ENCODE measurements at regions not wholly inside any gene's neighbourhood (a gene's known extent, or its start where the extent isn't known, plus 50 kb on each side); places are given as distances from the start of the nearest gene placed in this dataset.

- Histone ChIP-seq H3K27ac (ENCODE audit: low read depth in 1 of 2, low read length in 2 of 2) (no peak overlapping the region), H3K4me3 (ENCODE audit: low read length) (no peak overlapping the region), H3K9me3 (ENCODE audit: control insufficient read depth in 1 of 2, insufficient read depth in 1 of 2, low read length in 2 of 2) (no peaks in the 10 kb centered on the region), H3K4me1 (ENCODE audit: insufficient read depth, low read length) (no peaks in the 10 kb centered on the region), H3K27me3 (ENCODE audit: control insufficient read depth in 1 of 2, insufficient read depth in 2 of 2, low read length in 2 of 2) (no peaks in the 10 kb centered on the region), H3K36me3 (ENCODE audit: insufficient read depth, low read length) (no peaks in the 10 kb centered on the region)
- Mint-ChIP-seq H3K4me3 (no peak overlapping the region), H3K27ac (no peak overlapping the region), H3K9me3 (no peaks in the 10 kb centered on the region), H3K36me3 (ENCODE audit: low read depth) (no peaks in the 10 kb centered on the region), H3K27me3 (no peaks in the 10 kb centered on the region), H3K4me1 (ENCODE audit: low read depth) (no peaks in the 10 kb centered on the region)
- ChIA-PET CTCF (no interaction called here), POLR2A (no interaction called here)
- ATAC-seq (ENCODE audit: poor library complexity) (no peak), DNase-seq (no peak)
- TF ChIP-seq, protein P1, sequence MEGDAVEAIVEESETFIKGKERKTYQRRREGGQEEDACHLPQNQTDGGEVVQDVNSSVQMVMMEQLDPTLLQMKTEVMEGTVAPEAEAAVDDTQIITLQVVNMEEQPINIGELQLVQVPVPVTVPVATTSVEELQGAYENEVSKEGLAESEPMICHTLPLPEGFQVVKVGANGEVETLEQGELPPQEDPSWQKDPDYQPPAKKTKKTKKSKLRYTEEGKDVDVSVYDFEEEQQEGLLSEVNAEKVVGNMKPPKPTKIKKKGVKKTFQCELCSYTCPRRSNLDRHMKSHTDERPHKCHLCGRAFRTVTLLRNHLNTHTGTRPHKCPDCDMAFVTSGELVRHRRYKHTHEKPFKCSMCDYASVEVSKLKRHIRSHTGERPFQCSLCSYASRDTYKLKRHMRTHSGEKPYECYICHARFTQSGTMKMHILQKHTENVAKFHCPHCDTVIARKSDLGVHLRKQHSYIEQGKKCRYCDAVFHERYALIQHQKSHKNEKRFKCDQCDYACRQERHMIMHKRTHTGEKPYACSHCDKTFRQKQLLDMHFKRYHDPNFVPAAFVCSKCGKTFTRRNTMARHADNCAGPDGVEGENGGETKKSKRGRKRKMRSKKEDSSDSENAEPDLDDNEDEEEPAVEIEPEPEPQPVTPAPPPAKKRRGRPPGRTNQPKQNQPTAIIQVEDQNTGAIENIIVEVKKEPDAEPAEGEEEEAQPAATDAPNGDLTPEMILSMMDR (IDR thresholded peaks at IDR 0.05) = no peak
- intact Hi-C loops (cut with DNase I, micrococcal nuclease) = no loop called here
Measured at GRCh38 chr12:88371416-88372183, 208.7 kb downstream of the KITLG start.

DNA sequence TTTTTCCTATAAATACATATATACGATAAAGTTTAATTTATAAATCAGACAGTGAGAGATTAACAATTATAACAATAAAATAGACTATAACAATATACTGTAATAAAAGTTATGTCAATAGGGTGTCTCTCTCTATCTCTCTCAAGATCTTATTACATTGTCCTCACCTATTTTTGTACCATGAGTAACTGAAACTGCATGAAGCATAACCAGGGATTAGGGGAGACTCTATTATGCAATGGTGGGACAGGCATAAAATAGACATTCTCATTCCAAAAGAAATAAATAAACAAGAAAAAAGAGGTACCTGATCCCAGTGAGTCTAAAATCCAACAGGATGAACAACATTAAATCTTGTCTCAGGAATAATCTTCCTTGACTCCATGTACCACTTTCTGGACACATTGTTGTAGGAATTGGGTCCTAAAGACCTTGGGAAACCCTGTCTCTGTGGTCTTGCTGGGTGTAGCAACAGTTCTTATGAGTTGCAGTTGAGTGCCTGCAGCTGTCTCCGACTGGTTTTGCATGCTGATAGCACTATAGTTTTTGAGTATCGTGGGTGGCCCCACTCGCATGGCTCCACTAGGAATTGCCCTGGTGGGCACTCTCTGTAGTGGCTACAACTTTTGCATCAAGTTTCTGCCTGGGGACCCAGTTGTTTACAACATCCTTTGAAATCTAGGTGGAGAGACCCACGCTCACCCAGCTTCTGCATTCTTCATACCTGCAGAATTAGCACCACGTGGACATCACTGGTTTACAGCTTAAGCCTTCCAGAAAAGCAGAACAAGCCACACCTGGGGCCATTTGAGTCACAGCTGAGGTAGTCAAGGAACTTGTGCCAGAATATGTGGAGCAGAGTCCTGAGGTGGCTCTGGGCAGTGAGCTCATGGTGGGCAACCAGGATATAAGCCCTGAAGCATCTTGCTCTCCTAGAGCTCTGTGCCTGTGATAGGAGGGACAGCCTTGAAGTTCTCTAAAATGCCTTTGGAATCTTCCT, 204.7 kb downstream of the KITLG start:
- TF ChIP-seq, protein P1 (IDR thresholded peaks at IDR 0.05) = no peak
- H3K4me3 ChIP-seq (ENCODE audit: low read length) = no peak overlapping the region
- CTCF ChIA-PET = no interaction called here
- Mint-ChIP-seq H3K27me3 (no peaks in the 10 kb centered on the region), H3K36me3 (ENCODE audit: low read depth) (no peaks in the 10 kb centered on the region), H3K9me3 (no peaks in the 10 kb centered on the region), H3K4me3 (no peak overlapping the region), H3K27ac (no peak overlapping the region), H3K4me1 (ENCODE audit: low read depth) (no peaks in the 10 kb centered on the region)
- no peak overlapping the region for H3K27ac ChIP-seq (ENCODE audit: low read depth in 1 of 2, low read length in 2 of 2)
- no peaks in the 10 kb centered on the region for H3K4me1 ChIP-seq (ENCODE audit: insufficient read depth, low read length)
- intact Hi-C loops (cut with DNase I, micrococcal nuclease) = no loop called here
- no peaks in the 10 kb centered on the region for H3K9me3 ChIP-seq (ENCODE audit: control insufficient read depth in 1 of 2, insufficient read depth in 1 of 2, low read length in 2 of 2)
- POLR2A ChIA-PET = no interaction called here
- H3K36me3 ChIP-seq (ENCODE audit: insufficient read depth, low read length) = no peaks in the 10 kb centered on the region
- ATAC-seq (ENCODE audit: poor library complexity) = no peak
- no peaks in the 10 kb centered on the region for H3K27me3 ChIP-seq (ENCODE audit: control insufficient read depth in 1 of 2, insufficient read depth in 2 of 2, low read length in 2 of 2)
- DNase-seq = no peak

- Histone ChIP-seq H3K4me3 (ENCODE audit: low read length) (no peak overlapping the region), H3K27ac (ENCODE audit: low read depth in 1 of 2, low read length in 2 of 2) (no peak overlapping the region), H3K36me3 (ENCODE audit: insufficient read depth, low read length) (no peaks in the 10 kb centered on the region), H3K9me3 (ENCODE audit: control insufficient read depth in 1 of 2, insufficient read depth in 1 of 2, low read length in 2 of 2) (no peaks in the 10 kb centered on the region), H3K27me3 (ENCODE audit: control insufficient read depth in 1 of 2, insufficient read depth in 2 of 2, low read length in 2 of 2) (no peaks in the 10 kb centered on the region), H3K4me1 (ENCODE audit: insufficient read depth, low read length) (no peaks in the 10 kb centered on the region)
- DNase-seq (no peak), ATAC-seq (ENCODE audit: poor library complexity) (no peak)
- CTCF ChIA-PET = no interaction called here
- TF ChIP-seq, protein P1 (IDR thresholded peaks at IDR 0.05) = no peak
- no peaks in the 10 kb centered on the region for H3K27me3 Mint-ChIP-seq
- no peaks in the 10 kb centered on the region for H3K4me1 Mint-ChIP-seq (ENCODE audit: low read depth)
- peaks cover 4% of the 10 kb centered on the region for H3K9me3 Mint-ChIP-seq
- POLR2A ChIA-PET = no interaction called here
- intact Hi-C loops (cut with DNase I, micrococcal nuclease) = no loop called here
- no peaks in the 10 kb centered on the region for H3K36me3 Mint-ChIP-seq (ENCODE audit: low read depth)
- H3K4me3 Mint-ChIP-seq = no peak overlapping the region
- H3K27ac Mint-ChIP-seq = no peak overlapping the region
Measured at GRCh38 chr12:88377973-88378372, 202.3 kb downstream of the KITLG start.
